Fibroblast of pulmonary artery (primary cell): ENCODE measurements at regions not wholly inside any gene's neighbourhood (a gene's known extent, or its start where the extent isn't known, plus 50 kb on each side); places are given as distances from the start of the nearest gene placed in this dataset.

Experiments
- DNase-seq: peaks from one replicate; pipeline ENCODE4 v3.0.0-alpha.2; 2010; ENCODE audit warnings: low read depth
- H3K4me3 ChIP-seq: replicated peaks from 2 replicates; pipeline ENCODE4 v1.5.1; 2011; ENCODE audit warnings: low read depth, mild to moderate bottlenecking, control low read depth, low read length, moderate library complexity
- TF ChIP-seq, protein P1 (sequence below): IDR thresholded peaks from 2 replicates; pipeline ENCODE4 v1.5.1; 2011; ENCODE audit warnings: mild to moderate bottlenecking, control low read depth, low read length, inconsistent platforms; ENCODE audit errors: missing control alignments

- TF ChIP-seq, protein P1, sequence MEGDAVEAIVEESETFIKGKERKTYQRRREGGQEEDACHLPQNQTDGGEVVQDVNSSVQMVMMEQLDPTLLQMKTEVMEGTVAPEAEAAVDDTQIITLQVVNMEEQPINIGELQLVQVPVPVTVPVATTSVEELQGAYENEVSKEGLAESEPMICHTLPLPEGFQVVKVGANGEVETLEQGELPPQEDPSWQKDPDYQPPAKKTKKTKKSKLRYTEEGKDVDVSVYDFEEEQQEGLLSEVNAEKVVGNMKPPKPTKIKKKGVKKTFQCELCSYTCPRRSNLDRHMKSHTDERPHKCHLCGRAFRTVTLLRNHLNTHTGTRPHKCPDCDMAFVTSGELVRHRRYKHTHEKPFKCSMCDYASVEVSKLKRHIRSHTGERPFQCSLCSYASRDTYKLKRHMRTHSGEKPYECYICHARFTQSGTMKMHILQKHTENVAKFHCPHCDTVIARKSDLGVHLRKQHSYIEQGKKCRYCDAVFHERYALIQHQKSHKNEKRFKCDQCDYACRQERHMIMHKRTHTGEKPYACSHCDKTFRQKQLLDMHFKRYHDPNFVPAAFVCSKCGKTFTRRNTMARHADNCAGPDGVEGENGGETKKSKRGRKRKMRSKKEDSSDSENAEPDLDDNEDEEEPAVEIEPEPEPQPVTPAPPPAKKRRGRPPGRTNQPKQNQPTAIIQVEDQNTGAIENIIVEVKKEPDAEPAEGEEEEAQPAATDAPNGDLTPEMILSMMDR, result no peak
- no peak overlapping the region for H3K4me3 ChIP-seq
- no peak for DNase-seq
Observed at GRCh38 chr18:73151086-73151485, 283.3 kb upstream of the NETO1 start.

GRCh38 chr18:73150199-73150598 is 282.4 kb upstream of the NETO1 start:
- no peak overlapping the region for H3K4me3 ChIP-seq
- TF ChIP-seq, protein P1, result no peak
- no peak for DNase-seq

GRCh38 chr18:73147590-73147989 is 279.8 kb upstream of the NETO1 start:
- TF ChIP-seq, protein P1, result no peak
- DNase-seq, result no peak
- no peak overlapping the region for H3K4me3 ChIP-seq

DNA sequence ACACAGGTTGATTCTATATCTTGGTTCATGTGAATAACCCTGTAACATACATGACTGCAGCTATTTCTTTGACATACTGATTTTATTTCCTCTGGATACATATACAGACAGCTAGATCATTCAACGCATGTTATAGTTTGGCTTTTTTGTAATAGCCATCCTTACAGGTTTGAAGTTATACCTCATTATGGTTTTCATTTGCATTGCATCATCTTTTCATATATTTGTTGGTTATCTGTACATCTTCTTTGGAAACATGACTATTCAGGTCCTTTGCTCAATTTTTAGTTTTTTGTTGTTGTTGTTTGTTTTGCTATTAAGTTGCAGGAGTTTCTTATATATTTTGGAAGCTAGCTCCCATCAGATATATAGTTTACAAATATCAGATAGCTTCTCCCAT is 276.2 kb upstream of the NETO1 start:
- no peak for DNase-seq
- H3K4me3 ChIP-seq, result no peak overlapping the region
- TF ChIP-seq, protein P1, result no peak

DNA sequence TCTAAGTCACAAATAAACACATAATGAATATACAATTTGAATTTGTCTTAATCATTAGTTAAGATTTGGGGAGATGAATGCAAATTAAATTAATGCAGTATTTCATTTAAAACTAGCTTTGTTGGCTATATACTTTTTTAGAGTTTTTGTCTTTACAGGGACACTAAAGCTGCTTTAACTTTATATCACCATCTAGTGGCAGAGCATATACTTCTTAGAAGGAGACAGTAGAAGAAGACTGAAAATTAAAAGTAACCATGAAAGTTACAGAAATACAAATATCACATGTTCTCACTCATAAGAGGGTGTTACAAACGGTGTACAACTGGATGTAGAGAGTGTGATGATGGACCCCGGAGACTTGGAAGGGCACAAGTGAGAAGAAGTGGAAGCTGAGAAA is 268.3 kb upstream of the NETO1 start:
- DNase-seq, result no peak
- TF ChIP-seq, protein P1, result no peak
- no peak overlapping the region for H3K4me3 ChIP-seq

- no peak for DNase-seq
Observed at GRCh38 chr18:73124175-73124574, 256.4 kb upstream of the NETO1 start.

GRCh38 chr18:73121207-73121606 is 253.4 kb upstream of the NETO1 start:
- TF ChIP-seq, protein P1, result no peak
- no peak overlapping the region for H3K4me3 ChIP-seq
- no peak for DNase-seq

More at GRCh38 chr18:73124175-73124574, 256.4 kb upstream of the NETO1 start:
- TF ChIP-seq, protein P1, result no peak
- no peak overlapping the region for H3K4me3 ChIP-seq
